GM23338 (cell line): ENCODE measurements at regions not wholly inside any gene's neighbourhood (a gene's known extent, or its start where the extent isn't known, plus 50 kb on each side); places are given as distances from the start of the nearest gene placed in this dataset.
A peak's percentile ranks its signal among the peaks of the same experiment; 100 is the strongest.

Source experiments
- ATAC-seq: fragments of 200-7000 bp; cut with Tn5 transposase; 3 replicates; pipeline ENCODE4 v1.9.1; 2020
- DNase-seq: peaks from one replicate; pipeline ENCODE4 v3.0.0-alpha.2; 2015; ENCODE audit warnings: low spot score
- H2AFZ ChIP-seq: fragments of 200-600 bp; sonication (generic); 2 replicates; pipeline ENCODE4 v1.8.0; 2016; ENCODE audit warnings: antibody characterized with exemption, mild to moderate bottlenecking, moderate library complexity
- H3F3A ChIP-seq: fragments of 200-600 bp; sonication (generic); replicated peaks from 2 replicates; pipeline ENCODE4 v1.8.0; 2017; ENCODE audit warnings: antibody characterized with exemption, mixed run types, low read depth
- H3K27ac ChIP-seq: fragments of 200-600 bp; sonication (generic); 2 replicates; pipeline ENCODE4 v1.6.1; 2016; ENCODE audit warnings: low read depth
- H3K27me3 ChIP-seq: fragments of 200-600 bp; sonication (generic); 2 replicates; pipeline ENCODE4 v1.8.0; 2016; ENCODE audit warnings: mild to moderate bottlenecking, mixed run types, moderate library complexity; ENCODE audit not compliant: insufficient read depth
- H3K36me3 ChIP-seq: fragments of 200-600 bp; sonication (generic); 2 replicates; pipeline ENCODE4 v1.8.0; 2016; ENCODE audit warnings: mild to moderate bottlenecking; ENCODE audit not compliant: insufficient read depth
- H3K4me1 ChIP-seq: fragments of 200-600 bp; sonication (generic); 2 replicates; pipeline ENCODE4 v1.8.0; 2016; ENCODE audit warnings: mild to moderate bottlenecking, moderate library complexity; ENCODE audit not compliant: insufficient read depth
- H3K4me2 ChIP-seq: fragments of 200-600 bp; sonication (generic); 2 replicates; pipeline ENCODE4 v1.7.1; 2017; ENCODE audit warnings: mixed run types
- H3K4me3 ChIP-seq: fragments of 200-600 bp; sonication (generic); 2 replicates; pipeline ENCODE4 v1.6.1; 2016; ENCODE audit warnings: mixed run types
- H3K79me2 ChIP-seq: fragments of 200-600 bp; sonication (generic); replicated peaks from 2 replicates; pipeline ENCODE4 v1.8.0; 2017; ENCODE audit warnings: mild to moderate bottlenecking; ENCODE audit not compliant: insufficient read depth
- H3K9me2 ChIP-seq: fragments of 200-600 bp; sonication (generic); 2 replicates; pipeline ENCODE4 v1.8.0; 2017; ENCODE audit not compliant: insufficient read depth
- H4K20me1 ChIP-seq: fragments of 200-600 bp; sonication (generic); replicated peaks from 2 replicates; pipeline ENCODE4 v1.8.0; 2017; ENCODE audit warnings: mild to moderate bottlenecking; ENCODE audit not compliant: insufficient read depth
- H3K27ac Mint-ChIP-seq: 2 replicates; pipeline ENCODE4 v1.8.0; 2020; ENCODE audit warnings: inconsistent platforms, mild to moderate bottlenecking, moderate library complexity, mixed read lengths
- H3K27me3 Mint-ChIP-seq: 3 replicates; pipeline ENCODE4 v1.8.0; 2022; ENCODE audit warnings: low read depth, mild to moderate bottlenecking, moderate library complexity, mixed read lengths, inconsistent platforms; ENCODE audit not compliant: insufficient read depth, poor library complexity
- H3K36me3 Mint-ChIP-seq: 3 replicates; pipeline ENCODE4 v1.8.0; 2021; ENCODE audit warnings: low read depth, mild to moderate bottlenecking, inconsistent platforms, moderate library complexity, mixed read lengths
- H3K4me1 Mint-ChIP-seq: 3 replicates; pipeline ENCODE4 v1.8.0; 2020; ENCODE audit warnings: mild to moderate bottlenecking, inconsistent platforms, mixed read lengths
- H3K4me3 Mint-ChIP-seq: 3 replicates; pipeline ENCODE4 v1.8.0; 2021; ENCODE audit warnings: moderate library complexity, mild to moderate bottlenecking, inconsistent platforms, mixed read lengths
- H3K9me3 Mint-ChIP-seq: 3 replicates; pipeline ENCODE4 v1.8.0; 2020; ENCODE audit warnings: moderate library complexity, mild to moderate bottlenecking, inconsistent platforms, mixed read lengths
- CTCF ChIP-seq, 2 experiments: fragments of 200-600 bp in 1 of 2; sonication (generic) in 1 of 2; conservative IDR thresholded peaks; 2 replicates each; pipeline versions ENCODE4 v1.5.1 to v1.6.1; 2016 to 2017; ENCODE audit warnings: antibody characterized with exemption in 2 of 2, low read depth in 2 of 2, mild to moderate bottlenecking in 2 of 2, moderate library complexity in 1 of 2
- ETS1 ChIP-seq: IDR thresholded peaks from 2 replicates; pipeline ENCODE4 v1.6.1; 2016; ENCODE audit warnings: antibody characterized with exemption
- EZH2 ChIP-seq: fragments of 200-600 bp; sonication (generic); IDR thresholded peaks from one replicate; pipeline ENCODE4 v1.8.0; 2017; ENCODE audit warnings: antibody characterized with exemption, mild to moderate bottlenecking, low read depth; ENCODE audit not compliant: unreplicated experiment
- JUNB ChIP-seq: IDR thresholded peaks from one replicate; pipeline ENCODE4 v1.6.1; 2016; ENCODE audit warnings: antibody characterized with exemption; ENCODE audit not compliant: unreplicated experiment
- NANOG ChIP-seq: IDR thresholded peaks from 2 replicates; pipeline ENCODE4 v1.6.1; 2016; ENCODE audit warnings: antibody characterized with exemption, borderline replicate concordance
- STAT1 ChIP-seq: IDR thresholded peaks from one replicate; pipeline ENCODE4 v1.6.1; 2016; ENCODE audit warnings: antibody characterized with exemption; ENCODE audit not compliant: unreplicated experiment
- ZNF114 ChIP-seq: fragments of 250-450 bp; sonication (Bioruptor Pico); IDR thresholded peaks from 2 replicates; pipeline ENCODE4 v1.5.0; 2020; ENCODE audit warnings: mild to moderate bottlenecking, moderate library complexity
- ZNF331 ChIP-seq: fragments of 250-450 bp; sonication (Bioruptor Pico); IDR thresholded peaks from 2 replicates; pipeline ENCODE4 v1.5.0; 2020; ENCODE audit warnings: low read depth, mild to moderate bottlenecking, moderate library complexity
- TF ChIP-seq, protein P1 (sequence below): fragments of 250-450 bp; sonication (Bioruptor Pico); IDR thresholded peaks from 2 replicates; pipeline ENCODE4 v1.5.0; 2020; ENCODE audit warnings: mild to moderate bottlenecking, moderate library complexity

DNA sequence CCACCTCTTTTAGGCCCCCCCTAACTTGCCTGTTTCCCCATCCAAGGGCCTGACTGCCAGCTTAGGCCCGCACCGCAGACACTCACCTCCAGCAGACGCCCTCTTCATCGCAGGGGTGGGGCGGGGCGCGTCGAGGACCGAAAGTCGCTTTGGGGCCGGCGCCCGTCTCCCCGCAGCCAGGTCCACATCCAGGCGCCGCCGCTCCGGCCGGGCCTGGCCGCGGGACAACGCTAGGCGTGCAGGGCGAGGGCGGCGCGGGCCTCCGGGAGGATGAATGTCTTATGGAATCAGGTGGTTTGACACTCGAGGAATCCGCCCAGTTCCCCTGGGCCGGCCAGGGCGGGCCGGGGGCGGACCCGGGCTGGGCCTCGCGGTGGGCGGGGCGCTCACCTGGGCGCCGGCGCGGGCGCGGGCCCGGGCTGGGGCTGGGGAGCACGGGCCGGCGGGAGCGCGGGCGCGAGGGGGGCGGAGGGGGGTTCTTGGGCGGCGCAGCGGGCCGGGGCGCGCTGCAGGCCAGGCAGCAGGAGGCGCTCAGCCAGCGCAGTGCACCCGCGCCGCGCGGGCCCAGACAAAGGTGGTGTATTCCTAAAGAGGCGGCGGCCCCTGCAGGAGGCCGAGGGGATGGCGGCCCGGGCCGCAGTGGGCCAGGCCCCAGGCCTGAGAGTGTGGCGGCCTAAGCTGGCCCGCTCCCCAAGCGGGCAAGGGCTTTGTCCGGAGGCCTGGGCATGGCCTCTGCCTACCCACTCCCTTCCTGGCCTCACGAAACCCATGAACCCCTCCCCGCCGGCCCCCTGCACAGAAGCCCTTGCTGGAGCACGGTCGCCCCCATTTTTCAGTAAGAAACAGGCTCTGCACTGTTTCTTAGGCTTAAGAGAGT, 177.6 kb downstream of the IGLL1 start:
- Mint-ChIP-seq H3K9me3 (no peaks in the 10 kb centered on the region), H3K27me3 (peaks cover 15% of the 10 kb centered on the region), H3K27ac (no peak overlapping the region), H3K4me1 (peaks cover 9% of the 10 kb centered on the region), H3K36me3 (no peaks in the 10 kb centered on the region), H3K4me3 (peak overlapping the region; percentile 69)
- Histone ChIP-seq H3K79me2 (no peaks in the 10 kb centered on the region), H3K27ac (no peak overlapping the region), H3F3A (no peaks in the 10 kb centered on the region), H3K27me3 (no peaks in the 10 kb centered on the region), H3K4me1 (peaks cover 7% of the 10 kb centered on the region), H4K20me1 (no peaks in the 10 kb centered on the region), H3K4me3 (peak overlapping the region; percentile 68), H3K36me3 (no peaks in the 10 kb centered on the region), H2AFZ (peak overlapping the region; percentile 90), H3K4me2 (peak overlapping the region; percentile 82), H3K9me2 (no peaks in the 10 kb centered on the region)
- ATAC-seq (peak; percentile 75), DNase-seq (peak; percentile 88)
- peak; percentile 20 to 68; a peak in 2 of 4 replicates for TF ChIP-seq CTCF (conservative IDR thresholded peaks at IDR 0.05; ENCODE audit: low read depth in 2 of 2)
- no peak for TF ChIP-seq ZNF331 (CRISPR knock-in tag)

DNA sequence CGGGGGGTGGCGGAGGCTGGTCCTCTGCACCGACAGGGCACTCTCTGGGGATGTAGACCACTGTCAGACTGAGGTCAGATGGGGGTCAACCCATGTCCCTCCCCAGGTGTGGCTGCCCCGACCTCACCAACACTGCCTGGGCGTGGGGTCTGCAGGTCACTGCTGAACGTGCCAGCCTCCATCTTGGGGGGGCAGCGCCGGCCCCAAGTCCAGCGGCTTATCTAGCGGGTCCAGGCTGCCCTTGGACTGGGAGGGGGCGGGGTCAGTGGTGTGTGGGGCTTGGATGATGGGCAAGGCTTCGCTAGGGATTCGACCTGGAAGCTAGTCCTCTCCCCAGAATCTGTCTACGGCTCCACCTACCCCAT, 178.2 kb downstream of the IGLL1 start:
- H3K4me3 Mint-ChIP-seq, result peak overlapping the region; percentile 69
- H2AFZ ChIP-seq, result peak overlapping the region; percentile 90
- DNase-seq (no peak), ATAC-seq (peak; percentile 17)
- H3F3A ChIP-seq, result no peaks in the 10 kb centered on the region
- H3K4me2 ChIP-seq, result peak overlapping the region; percentile 82
- no peaks in the 10 kb centered on the region for H3K27me3 ChIP-seq
- H3K9me2 ChIP-seq, result no peaks in the 10 kb centered on the region
- peaks cover 7% of the 10 kb centered on the region for H3K4me1 Mint-ChIP-seq
- H3K4me1 ChIP-seq, result peaks cover 5% of the 10 kb centered on the region
- H3K9me3 Mint-ChIP-seq, result no peaks in the 10 kb centered on the region
- no peaks in the 10 kb centered on the region for H3K36me3 Mint-ChIP-seq
- H3K27me3 Mint-ChIP-seq, result peaks cover 15% of the 10 kb centered on the region
- H4K20me1 ChIP-seq, result no peaks in the 10 kb centered on the region
- no peak overlapping the region for H3K27ac ChIP-seq
- H3K79me2 ChIP-seq, result no peaks in the 10 kb centered on the region
- H3K4me3 ChIP-seq, result peak overlapping the region; percentile 68
- H3K36me3 ChIP-seq, result no peaks in the 10 kb centered on the region
- H3K27ac Mint-ChIP-seq, result no peak overlapping the region
- TF ChIP-seq STAT1 (no peak), NANOG (no peak), JUNB (no peak), ETS1 (no peak), ZNF331 (CRISPR knock-in tag) (no peak), EZH2 (no peak), CTCF (conservative IDR thresholded peaks at IDR 0.05; ENCODE audit: low read depth in 2 of 2) (no peak), ZNF114 (no peak)
- TF ChIP-seq, protein P1, sequence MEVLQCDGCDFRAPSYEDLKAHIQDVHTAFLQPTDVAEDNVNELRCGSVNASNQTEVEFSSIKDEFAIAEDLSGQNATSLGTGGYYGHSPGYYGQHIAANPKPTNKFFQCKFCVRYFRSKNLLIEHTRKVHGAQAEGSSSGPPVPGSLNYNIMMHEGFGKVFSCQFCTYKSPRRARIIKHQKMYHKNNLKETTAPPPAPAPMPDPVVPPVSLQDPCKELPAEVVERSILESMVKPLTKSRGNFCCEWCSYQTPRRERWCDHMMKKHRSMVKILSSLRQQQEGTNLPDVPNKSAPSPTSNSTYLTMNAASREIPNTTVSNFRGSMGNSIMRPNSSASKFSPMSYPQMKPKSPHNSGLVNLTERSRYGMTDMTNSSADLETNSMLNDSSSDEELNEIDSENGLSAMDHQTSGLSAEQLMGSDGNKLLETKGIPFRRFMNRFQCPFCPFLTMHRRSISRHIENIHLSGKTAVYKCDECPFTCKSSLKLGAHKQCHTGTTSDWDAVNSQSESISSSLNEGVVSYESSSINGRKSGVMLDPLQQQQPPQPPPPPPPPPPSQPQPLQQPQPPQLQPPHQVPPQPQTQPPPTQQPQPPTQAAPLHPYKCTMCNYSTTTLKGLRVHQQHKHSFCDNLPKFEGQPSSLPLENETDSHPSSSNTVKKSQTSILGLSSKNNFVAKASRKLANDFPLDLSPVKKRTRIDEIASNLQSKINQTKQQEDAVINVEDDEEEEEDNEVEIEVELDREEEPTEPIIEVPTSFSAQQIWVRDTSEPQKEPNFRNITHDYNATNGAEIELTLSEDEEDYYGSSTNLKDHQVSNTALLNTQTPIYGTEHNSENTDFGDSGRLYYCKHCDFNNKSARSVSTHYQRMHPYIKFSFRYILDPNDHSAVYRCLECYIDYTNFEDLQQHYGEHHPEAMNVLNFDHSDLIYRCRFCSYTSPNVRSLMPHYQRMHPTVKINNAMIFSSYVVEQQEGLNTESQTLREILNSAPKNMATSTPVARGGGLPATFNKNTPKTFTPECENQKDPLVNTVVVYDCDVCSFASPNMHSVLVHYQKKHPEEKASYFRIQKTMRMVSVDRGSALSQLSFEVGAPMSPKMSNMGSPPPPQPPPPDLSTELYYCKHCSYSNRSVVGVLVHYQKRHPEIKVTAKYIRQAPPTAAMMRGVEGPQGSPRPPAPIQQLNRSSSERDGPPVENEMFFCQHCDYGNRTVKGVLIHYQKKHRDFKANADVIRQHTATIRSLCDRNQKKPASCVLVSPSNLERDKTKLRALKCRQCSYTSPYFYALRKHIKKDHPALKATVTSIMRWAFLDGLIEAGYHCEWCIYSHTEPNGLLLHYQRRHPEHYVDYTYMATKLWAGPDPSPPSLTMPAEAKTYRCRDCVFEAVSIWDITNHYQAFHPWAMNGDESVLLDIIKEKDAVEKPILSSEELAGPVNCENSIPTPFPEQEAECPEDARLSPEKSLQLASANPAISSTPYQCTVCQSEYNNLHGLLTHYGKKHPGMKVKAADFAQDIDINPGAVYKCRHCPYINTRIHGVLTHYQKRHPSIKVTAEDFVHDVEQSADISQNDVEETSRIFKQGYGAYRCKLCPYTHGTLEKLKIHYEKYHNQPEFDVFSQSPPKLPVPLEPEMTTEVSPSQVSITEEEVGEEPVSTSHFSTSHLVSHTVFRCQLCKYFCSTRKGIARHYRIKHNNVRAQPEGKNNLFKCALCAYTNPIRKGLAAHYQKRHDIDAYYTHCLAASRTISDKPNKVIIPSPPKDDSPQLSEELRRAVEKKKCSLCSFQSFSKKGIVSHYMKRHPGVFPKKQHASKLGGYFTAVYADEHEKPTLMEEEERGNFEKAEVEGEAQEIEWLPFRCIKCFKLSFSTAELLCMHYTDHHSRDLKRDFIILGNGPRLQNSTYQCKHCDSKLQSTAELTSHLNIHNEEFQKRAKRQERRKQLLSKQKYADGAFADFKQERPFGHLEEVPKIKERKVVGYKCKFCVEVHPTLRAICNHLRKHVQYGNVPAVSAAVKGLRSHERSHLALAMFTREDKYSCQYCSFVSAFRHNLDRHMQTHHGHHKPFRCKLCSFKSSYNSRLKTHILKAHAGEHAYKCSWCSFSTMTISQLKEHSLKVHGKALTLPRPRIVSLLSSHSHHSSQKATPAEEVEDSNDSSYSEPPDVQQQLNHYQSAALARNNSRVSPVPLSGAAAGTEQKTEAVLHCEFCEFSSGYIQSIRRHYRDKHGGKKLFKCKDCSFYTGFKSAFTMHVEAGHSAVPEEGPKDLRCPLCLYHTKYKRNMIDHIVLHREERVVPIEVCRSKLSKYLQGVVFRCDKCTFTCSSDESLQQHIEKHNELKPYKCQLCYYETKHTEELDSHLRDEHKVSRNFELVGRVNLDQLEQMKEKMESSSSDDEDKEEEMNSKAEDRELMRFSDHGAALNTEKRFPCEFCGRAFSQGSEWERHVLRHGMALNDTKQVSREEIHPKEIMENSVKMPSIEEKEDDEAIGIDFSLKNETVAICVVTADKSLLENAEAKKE (CRISPR knock-in tag), result no peak
